IPS-NIHi11 (cell line): ENCODE measurements at regions not wholly inside any gene's neighbourhood (a gene's known extent, or its start where the extent isn't known, plus 50 kb on each side); places are given as distances from the start of the nearest gene placed in this dataset.

ENCODE experiments used
- DNase-seq: peaks from one replicate; pipeline ENCODE4 v3.0.0; 2012; ENCODE audit warnings: mixed read lengths, low spot score

DNA sequence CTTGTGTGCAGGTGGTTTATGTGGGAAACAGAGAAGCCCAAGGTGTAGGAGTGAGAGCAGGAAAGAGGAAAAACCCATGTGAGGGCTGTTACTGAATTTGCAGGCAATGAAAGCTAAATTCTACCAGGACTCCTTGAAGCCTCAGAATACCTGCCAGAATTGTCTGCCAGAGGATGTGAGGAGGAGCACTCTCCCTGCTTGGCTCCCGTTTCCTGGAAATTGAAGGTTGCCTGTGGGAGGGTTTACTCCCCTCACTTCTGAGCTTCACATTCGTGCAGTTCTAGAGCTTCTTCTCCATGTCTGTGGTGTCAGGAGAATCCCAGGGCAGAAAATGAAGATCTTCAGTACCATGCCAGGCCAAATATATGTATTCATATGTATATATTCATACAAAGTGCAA, 220.8 kb upstream of the ZP4 start:
- no peak for DNase-seq

- no peak for DNase-seq
These were observed 220.4 kb upstream of the ZP4 start for GRCh38 chr1:238111081-238111480.

DNA sequence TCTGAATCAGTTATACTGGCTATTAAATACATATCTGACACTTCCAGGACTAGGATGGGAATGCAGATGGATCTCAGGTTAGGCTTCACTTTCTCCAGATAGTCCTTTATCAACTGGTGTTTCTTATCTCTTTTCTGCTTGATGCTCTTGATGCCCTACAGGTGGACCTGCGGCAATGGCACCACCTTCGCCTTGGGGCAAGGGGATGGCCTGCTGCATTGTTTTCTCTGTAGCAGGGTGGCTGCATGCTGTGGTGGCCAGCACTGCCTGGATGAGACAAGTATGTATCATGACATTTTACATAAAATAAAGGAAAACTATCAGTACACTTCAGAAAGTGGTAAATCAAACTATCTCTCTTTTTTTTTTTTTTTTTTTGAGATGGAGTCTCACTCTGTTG, 217.7 kb upstream of the ZP4 start:
- DNase-seq = no peak

- no peak for DNase-seq
These were observed 216.6 kb upstream of the ZP4 start for GRCh38 chr1:238107322-238107721.

GRCh38 chr1:238104752-238105151, 214.0 kb upstream of the ZP4 start:
- no peak for DNase-seq

DNA sequence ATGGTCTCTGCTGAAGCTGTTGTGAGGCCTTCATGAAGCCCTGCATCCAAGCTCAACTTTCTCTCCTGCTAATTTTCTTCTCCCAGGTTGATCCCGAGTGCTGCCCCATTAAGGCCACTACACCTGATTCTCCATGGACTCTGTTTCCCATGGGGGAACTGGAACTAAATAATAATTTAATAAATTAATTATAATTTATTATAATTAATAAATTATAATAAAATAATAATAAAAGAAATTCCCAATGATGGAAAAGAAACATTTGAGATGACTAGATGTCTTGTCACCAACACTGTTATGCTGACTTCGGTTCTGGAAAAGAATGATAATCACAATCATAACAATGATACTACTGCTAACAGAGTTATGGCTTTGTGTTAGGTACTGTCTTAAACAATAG, 211.2 kb upstream of the ZP4 start:
- DNase-seq = no peak

DNA sequence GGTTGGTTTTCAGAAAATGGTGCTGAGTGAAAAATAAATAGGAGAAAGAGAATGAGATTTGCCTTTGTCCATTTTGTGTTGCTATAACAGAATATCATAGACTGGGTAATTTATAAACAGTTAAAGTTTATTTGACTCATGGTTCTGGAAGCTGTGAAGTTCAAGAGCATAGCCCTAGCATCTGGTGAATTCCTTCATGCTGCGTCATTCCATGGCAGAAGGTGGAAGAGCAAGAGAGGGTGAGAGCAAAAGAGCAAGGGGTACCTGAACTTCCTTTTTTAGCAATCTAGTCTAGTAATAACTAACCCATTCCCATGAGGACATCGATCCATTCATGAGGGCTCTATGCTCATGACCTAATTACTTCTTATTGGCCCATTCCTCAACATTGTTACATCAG, 209.1 kb upstream of the ZP4 start:
- DNase-seq = no peak

GRCh38 chr1:238089615-238090014, 198.9 kb upstream of the ZP4 start:
- no peak for DNase-seq

DNA sequence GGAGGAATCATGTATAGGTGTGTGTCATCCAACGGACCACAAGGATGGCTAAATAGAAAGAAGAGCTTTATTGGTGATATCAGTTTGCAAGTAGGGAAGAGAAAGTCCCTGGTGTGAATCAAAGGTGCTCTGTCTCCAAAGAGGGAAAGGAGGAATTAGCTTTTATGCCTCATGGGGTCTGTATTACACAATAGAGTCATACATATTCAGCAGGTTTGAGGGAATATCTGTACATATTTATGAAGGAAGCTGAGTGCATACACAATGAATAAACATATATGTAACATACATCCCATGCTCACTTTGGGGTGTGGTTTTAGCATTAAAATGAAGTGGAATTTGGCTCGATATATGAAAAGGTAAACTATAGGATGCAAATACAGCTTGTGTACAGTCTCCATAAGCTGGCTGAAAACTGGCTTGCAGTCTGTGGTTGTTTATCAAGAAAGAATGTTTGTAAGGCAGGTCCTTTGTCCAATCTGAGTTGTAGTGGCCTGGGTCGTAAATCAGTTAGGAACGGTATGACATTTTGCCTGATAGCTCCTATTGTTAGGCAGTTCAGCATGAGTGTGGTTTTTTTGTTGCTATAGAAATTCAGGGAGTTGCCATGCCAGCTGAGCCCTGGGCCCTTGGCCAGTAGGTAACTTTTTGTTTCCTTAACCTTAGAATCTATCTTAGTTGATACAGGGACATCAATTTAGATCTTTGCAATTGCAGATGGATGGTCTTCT, 198.0 kb upstream of the ZP4 start:
- peak; percentile 17 for DNase-seq

GRCh38 chr1:238073991-238074390, 183.3 kb upstream of the ZP4 start:
- DNase-seq = no peak

- DNase-seq = no peak
These were observed 180.3 kb upstream of the ZP4 start for GRCh38 chr1:238071061-238071460.

GRCh38 chr1:238063454-238063853, 172.7 kb upstream of the ZP4 start:
- DNase-seq = no peak

DNA sequence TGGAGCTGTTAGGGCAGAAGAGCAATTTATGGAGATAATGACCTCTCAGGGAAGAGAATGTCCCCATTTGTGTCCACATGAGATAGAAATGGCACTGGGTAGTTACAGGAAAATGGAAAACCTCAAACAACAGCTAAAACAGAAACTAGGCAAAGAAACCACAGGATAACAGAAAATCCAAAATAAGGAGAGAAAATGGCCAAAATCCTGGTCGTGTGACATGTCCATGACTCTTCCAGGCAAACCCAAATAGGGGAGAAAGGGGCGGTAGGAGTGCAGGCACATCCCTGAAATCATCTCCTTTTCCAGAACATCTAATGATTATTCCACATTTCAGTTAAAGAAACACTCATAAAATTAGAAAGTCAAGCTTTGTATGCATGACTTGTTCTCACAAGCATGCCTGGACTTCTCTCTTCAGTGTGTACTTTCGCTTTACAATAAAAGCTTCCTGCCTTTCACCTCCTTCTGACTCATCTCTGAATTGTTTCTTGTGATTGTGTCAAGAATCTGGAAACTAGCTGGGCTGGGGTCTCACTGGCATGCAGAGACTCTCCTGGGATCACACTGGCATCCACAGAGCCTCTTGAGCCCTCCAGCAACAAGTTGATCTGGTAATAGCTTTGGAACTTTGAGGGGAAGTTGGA, 171.4 kb upstream of the ZP4 start:
- no peak for DNase-seq

DNA sequence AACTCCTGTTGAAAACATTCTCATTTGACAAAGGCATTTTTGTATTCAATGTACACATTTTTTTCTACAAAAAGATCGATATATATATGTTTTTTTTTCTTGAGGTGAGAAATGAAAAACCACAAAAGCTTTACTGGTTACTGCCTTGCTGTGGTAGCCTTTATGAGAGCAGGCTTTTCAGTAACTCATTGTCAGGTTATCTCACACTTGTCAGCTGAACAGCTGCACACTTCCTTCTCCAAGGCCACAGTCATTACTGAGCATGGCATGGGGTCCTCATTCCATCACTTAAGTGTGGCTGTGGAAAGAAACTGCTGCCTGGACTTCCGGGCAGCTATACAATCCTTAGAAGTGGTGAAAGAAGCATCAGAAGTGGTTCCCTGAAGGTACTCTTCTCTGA, 169.3 kb upstream of the ZP4 start:
- DNase-seq = no peak

- no peak for DNase-seq
These were observed 162.0 kb upstream of the ZP4 start for GRCh38 chr1:238052496-238053266.

DNA sequence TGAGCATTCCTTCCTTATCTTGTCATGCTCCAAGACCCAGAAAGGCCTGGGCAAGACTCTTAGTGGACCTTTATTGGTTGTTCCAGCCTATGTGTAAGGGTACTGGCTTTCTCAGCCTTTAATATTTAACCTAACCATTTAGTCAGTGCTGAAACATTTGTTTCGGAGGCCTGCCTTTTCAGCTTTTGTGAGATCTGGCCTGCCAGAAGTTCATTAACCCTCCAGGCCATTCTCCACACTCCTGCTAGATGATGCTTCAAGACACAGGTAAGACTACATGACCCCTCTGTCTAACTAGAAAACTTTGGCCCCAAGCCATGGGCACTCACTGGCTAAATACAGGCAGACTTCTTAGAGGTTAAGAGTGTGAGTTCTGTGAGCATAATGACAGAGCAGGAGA, 138.4 kb upstream of the ZP4 start:
- no peak for DNase-seq

DNA sequence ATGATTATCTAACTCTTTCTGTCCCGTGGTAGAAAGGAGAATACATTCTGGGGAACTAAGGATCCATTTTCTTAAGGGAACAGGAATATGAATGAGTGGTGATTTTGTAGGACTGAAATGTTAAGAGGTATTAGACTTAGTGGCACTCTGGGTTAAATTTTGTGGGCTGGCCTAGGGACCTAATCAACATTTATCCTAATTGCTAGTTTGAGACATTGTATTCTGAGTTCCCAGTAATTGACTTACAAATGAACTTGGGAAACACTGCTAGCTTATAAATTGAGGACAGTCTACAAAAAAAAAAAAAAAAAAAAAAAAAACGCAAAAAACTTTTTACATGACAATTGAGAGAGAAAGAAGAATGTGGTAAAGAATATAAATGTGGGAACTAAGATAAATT, 136.6 kb upstream of the ZP4 start:
- DNase-seq = no peak

GRCh38 chr1:238023137-238023536, 132.4 kb upstream of the ZP4 start:
- DNase-seq = no peak

GRCh38 chr1:238018214-238018613, 127.5 kb upstream of the ZP4 start:
- no peak for DNase-seq

DNA sequence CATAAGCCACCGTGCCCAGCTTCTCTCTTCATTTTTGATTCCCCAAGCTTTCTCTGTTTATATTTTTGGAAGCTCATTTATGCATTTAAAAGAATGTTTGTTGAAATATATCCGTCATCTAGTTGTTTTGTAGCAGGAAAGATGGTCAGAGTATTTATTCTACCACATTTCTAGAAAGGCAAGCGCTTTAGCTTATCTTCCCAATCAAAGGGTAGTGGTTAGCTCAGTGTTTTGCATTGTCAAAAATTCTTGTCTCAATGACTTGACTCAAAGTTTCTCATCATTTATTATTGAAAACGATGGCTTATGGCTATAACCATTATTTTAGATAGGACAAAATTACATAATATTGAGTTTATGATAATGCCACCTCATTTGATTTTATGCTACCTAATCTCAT, 116.1 kb upstream of the ZP4 start:
- no peak for DNase-seq

DNA sequence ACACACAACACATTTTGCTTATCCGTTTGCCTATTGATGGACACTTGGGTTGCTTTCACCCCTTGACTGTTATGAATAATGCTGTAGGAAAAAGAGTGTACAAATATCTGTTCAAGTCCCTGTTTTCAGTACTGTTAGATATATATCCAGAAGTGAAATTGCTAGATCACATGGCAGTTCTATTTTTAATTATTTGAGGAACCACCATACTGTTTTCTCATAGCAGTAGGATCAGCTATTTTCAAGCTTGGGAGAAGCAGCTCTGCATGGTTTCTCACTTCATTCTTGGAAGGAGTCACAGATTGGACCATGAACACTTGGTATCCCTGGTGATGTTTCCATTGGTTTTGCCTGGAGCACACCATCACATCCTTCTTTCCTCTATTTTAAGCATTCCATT, 114.4 kb upstream of the ZP4 start:
- DNase-seq = no peak

DNA sequence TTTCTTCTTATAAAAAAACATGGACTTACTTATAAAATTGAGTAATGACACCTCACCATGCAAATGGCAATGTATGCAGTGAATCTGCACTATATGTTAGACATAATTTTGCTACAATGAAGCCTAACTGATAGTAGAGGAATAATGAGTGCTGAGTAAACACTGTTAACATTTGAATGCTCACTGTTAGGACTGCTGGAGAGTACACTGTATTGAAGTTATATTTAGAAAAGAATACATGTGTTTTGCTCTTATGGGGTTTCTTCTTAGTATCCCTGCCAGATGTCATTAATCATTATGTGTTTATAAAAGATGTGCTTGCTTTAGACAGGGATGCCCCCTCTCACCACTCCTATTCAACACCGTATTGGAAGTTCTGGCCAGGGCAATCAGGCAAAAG, 111.1 kb upstream of the ZP4 start:
- no peak for DNase-seq

DNA sequence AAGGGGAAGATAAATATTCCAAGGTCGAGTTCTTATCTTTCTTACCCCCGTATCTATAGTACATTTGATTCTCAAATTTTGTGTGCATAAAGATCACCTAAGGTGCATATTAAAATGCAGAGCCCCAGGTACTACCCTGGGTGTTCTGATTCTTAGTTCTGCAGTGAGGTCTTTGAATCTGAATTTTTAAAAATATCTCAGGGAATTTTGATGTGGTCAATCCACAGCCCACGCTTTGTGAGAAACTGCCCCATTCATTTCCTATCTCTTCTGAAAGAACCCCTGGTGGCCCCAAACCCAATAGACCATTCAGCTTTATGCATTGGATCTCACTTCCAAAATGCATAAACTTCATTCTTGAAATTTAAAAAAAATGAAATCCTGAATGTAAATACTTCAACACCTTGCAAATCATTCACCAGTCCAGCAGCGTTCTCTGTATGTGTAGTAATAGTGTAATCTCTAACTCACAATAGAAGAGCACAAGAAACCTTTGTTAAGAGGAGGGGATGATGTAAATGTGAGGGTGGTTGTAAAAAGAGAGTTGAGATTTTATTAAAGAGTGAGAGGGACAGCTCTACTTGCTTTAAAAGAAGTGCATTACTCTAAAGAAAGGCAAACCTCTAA, 108.8 kb upstream of the ZP4 start:
- no peak for DNase-seq
